HepG2 (cell line): ENCODE measurements at regions not wholly inside any gene's neighbourhood (a gene's known extent, or its start where the extent isn't known, plus 50 kb on each side); places are given as distances from the start of the nearest gene placed in this dataset.
A peak's percentile ranks its signal among the peaks of the same experiment; 100 is the strongest.

Experiments
- ATAC-seq: fragments of 200-7000 bp; cut with Tn5 transposase; 3 replicates; pipeline ENCODE4 v1.9.1; 2020; ENCODE audit warnings: mild to moderate bottlenecking, moderate library complexity
- BruUV-seq: library from RNA; stranded (reverse); fragments of 400-500 nt; replicated peaks from 2 replicates; lab custom pipeline; 2021; lab: Mats Ljungman, UMichigan
- CTCF ChIA-PET: fragments of 300-600 bp; formaldehyde crosslinking; extraction: SDS; loops from one replicate; lab custom pipeline; 2021; ENCODE audit warnings: low total read pairs, inconsistent platforms, low intra/inter-chr PET ratio; lab: Yijun Ruan, JAX
- POLR2A ChIA-PET: fragments of 350-600 bp; sonication (Branson Sonifier 250); formaldehyde crosslinking; loops from one replicate; lab custom pipeline; 2020; ENCODE audit warnings: antibody characterized with exemption, inconsistent platforms; lab: Yijun Ruan, JAX
- DNase-seq: peaks from one replicate; pipeline ENCODE4 v3.0.0-alpha.2; 2015; ENCODE audit warnings: low spot score
- FAIRE-seq: peaks from 3 replicates; lab custom pipeline; 2011; peaks lifted over from hg19 to GRCh38; lab: Jason Lieb, UNC
- H2AFZ ChIP-seq: one replicate; pipeline ENCODE4 v1.6.1; 2011; ENCODE audit warnings: low read length, inconsistent platforms
- H3K27ac ChIP-seq: fragments of 300-600 bp; 3 replicates; pipeline ENCODE4 v1.8.0; 2011; ENCODE audit warnings: mixed run types, mild to moderate bottlenecking, mixed read lengths, low read length, inconsistent platforms; ENCODE audit not compliant: insufficient read depth; ENCODE audit errors: extremely low read length
- H3K27me3 ChIP-seq, 2 experiments: fragments of 200-600 bp in 1 of 2; 2 replicates in 1 of 2; 3 replicates in 1 of 2; pipeline versions ENCODE4 v1.6.0 to v1.8.0; 2011; ENCODE audit warnings: low read length in 2 of 2, mild to moderate bottlenecking in 2 of 2, moderate library complexity in 2 of 2, inconsistent platforms in 1 of 2; ENCODE audit not compliant: insufficient read depth in 2 of 2, control insufficient read depth in 1 of 2
- H3K36me3 ChIP-seq, 2 experiments: fragments of 200-600 bp in 1 of 2; replicated peaks in 1 of 2; 2 replicates in 1 of 2; 3 replicates in 1 of 2; pipeline versions ENCODE4 v1.5.1 to v1.8.0; 2011; ENCODE audit warnings: low read length in 2 of 2, inconsistent platforms in 1 of 2; ENCODE audit not compliant: insufficient read depth in 2 of 2, control insufficient read depth in 1 of 2
- H3K4me1 ChIP-seq: 2 replicates; pipeline ENCODE4 v1.5.1; 2012; ENCODE audit warnings: low read length, inconsistent platforms; ENCODE audit not compliant: insufficient read depth
- H3K4me2 ChIP-seq: 2 replicates; pipeline ENCODE4 v1.6.0; 2011; ENCODE audit warnings: low read depth, low read length, inconsistent platforms
- H3K4me3 ChIP-seq, 3 experiments: fragments of 200-600 bp in 1 of 3; sonication (generic), shearing (Covaris generic) in 1 of 3; replicated peaks in 1 of 3; 2 replicates each; pipeline ENCODE4 v1.5.1; 2011 to 2016; ENCODE audit warnings: low read length in 3 of 3, inconsistent platforms in 2 of 3, low read depth in 2 of 3, mild to moderate bottlenecking in 2 of 3, control low read depth in 1 of 3, mixed read lengths in 1 of 3; ENCODE audit not compliant: insufficient read depth in 1 of 3
- H3K79me2 ChIP-seq: one replicate; pipeline ENCODE4 v1.6.1; 2011; ENCODE audit warnings: low read length, inconsistent platforms; ENCODE audit not compliant: insufficient read depth
- H3K9ac ChIP-seq: 2 replicates; pipeline ENCODE4 v1.6.0; 2011; ENCODE audit warnings: mild to moderate bottlenecking, low read depth, low read length, inconsistent platforms; ENCODE audit not compliant: insufficient read depth
- H3K9me3 ChIP-seq: 2 replicates; pipeline ENCODE4 v1.5.1; 2012; ENCODE audit warnings: mild to moderate bottlenecking, low read length
- H4K20me1 ChIP-seq: 2 replicates; pipeline ENCODE4 v1.6.0; 2011; ENCODE audit warnings: inconsistent platforms, mild to moderate bottlenecking, low read length, moderate library complexity; ENCODE audit not compliant: insufficient read depth
- CEBPB ChIP-seq: IDR thresholded peaks from 2 replicates; pipeline ENCODE4 v1.6.1; 2011; ENCODE audit warnings: low read depth, low read length, improper control_type of control experiment, borderline replicate concordance
- DBP ChIP-seq: sonication (generic); formaldehyde crosslinking; IDR thresholded peaks from 2 replicates; pipeline ENCODE4 v1.4.0; 2020; ENCODE audit warnings: missing genetic modification reagents; ENCODE audit errors: not compliant biosample characterization
- ETS1 ChIP-seq: sonication (generic); formaldehyde crosslinking; IDR thresholded peaks from 2 replicates; pipeline ENCODE4 v1.4.0; 2020; ENCODE audit warnings: missing genetic modification reagents
- ETV5 ChIP-seq: IDR thresholded peaks from 2 replicates; pipeline ENCODE4 v1.6.1; 2018; ENCODE audit warnings: missing biosample characterization, missing genetic modification reagents, inconsistent platforms, borderline replicate concordance
- NCOA2 ChIP-seq: sonication (generic); formaldehyde crosslinking; IDR thresholded peaks from 2 replicates; pipeline ENCODE4 v1.8.0; 2022; ENCODE audit warnings: inconsistent platforms
- RFX5 ChIP-seq: IDR thresholded peaks from 2 replicates; pipeline ENCODE4 v1.6.1; 2011; ENCODE audit warnings: low read depth, low read length, improper control_type of control experiment
- XBP1 ChIP-seq: sonication (generic); formaldehyde crosslinking; IDR thresholded peaks from 2 replicates; pipeline ENCODE4 v1.5.0; 2020; ENCODE audit warnings: missing genetic modification reagents
- ZBTB7A ChIP-seq: sonication (generic); formaldehyde crosslinking; IDR thresholded peaks from 2 replicates; pipeline ENCODE4 v1.8.0; 2022; ENCODE audit warnings: mild to moderate bottlenecking, missing genetic modification reagents
- ZFP82 ChIP-seq: sonication (generic); formaldehyde crosslinking; IDR thresholded peaks from 2 replicates; pipeline ENCODE4 v1.5.1; 2020; ENCODE audit warnings: mild to moderate bottlenecking, missing genetic modification reagents, borderline replicate concordance
- WGBS: methylation state at CpG from one replicate; pipeline ENCODE4 v1.1.6; 2017; ENCODE audit warnings: low lambda C conversion rate; 5-methylcytosine and 5-hydroxymethylcytosine counted together
- in situ Hi-C: cut with HindIII; loops from 2 replicates; pipeline ENCODE4 v1.10.0; 2017; ENCODE audit warnings: low pct_unique_long_range_greater_than_20kb; ENCODE audit not compliant: extremely low pct_ligation_motif_present
- intact Hi-C: fragments of 100-400 bp; cut with micrococcal nuclease; formaldehyde crosslinking; loops from one replicate; pipeline ENCODE4 v1.10.0; 2022; ENCODE audit not compliant: unreplicated experiment

- Histone ChIP-seq H3K4me3 (no peak overlapping the region), H3K27ac (no peak overlapping the region), H2AFZ (no peak overlapping the region), H3K79me2 (no peaks in the 10 kb centered on the region), H4K20me1 (no peaks in the 10 kb centered on the region), H3K9me3 (no peaks in the 10 kb centered on the region), H3K27me3 (peaks cover 0 to 11% of the 10 kb centered on the region in 2 experiments; a peak in 2 of 5 replicates), H3K9ac (no peak overlapping the region), H3K4me1 (peaks cover 16% of the 10 kb centered on the region), H3K4me2 (no peak overlapping the region), H3K36me3 (no peaks in the 10 kb centered on the region)
- no peak for TF ChIP-seq XBP1 (CRISPR knock-in tag)
- peak; percentile 10; the same call in 1 of the 2 replicates for TF ChIP-seq CEBPB
- DNase-seq = no peak
- no peak for ATAC-seq
- 26% methylated on average over 7 of the region's 7 CpGs for WGBS
- CTCF ChIA-PET = no interaction called here
- no TSS peak for BruUV-seq
- POLR2A ChIA-PET = no interaction called here
- no peak for FAIRE-seq
- intact Hi-C loops (no loop called here), in situ Hi-C loops (loop anchor here (25.0 kb wide), 1 partner anchor 745 kb away; the partner anchor contains the start of gene PNPLA5)
Measured at GRCh38 chr22:44632541-44633396, 69.2 kb upstream of the PRR5 start.

- H3K4me2 ChIP-seq = no peak overlapping the region
- POLR2A ChIA-PET = no interaction called here
- DNase-seq (no peak), FAIRE-seq (no peak), ATAC-seq (no peak)
- CTCF ChIA-PET = no interaction called here
- in situ Hi-C loops = loop anchor here (25.0 kb wide), 1 partner anchor 744 kb away; the partner anchor contains the start of gene PNPLA5
- H2AFZ ChIP-seq = no peak overlapping the region
- no peaks in the 10 kb centered on the region for H3K36me3 ChIP-seq
- BruUV-seq = no TSS peak
- H3K27ac ChIP-seq = no peak overlapping the region
- H3K9me3 ChIP-seq = no peaks in the 10 kb centered on the region
- WGBS = 0% methylated on average over 1 of the region's 3 CpGs
- no peak overlapping the region for H3K9ac ChIP-seq
- H3K4me3 ChIP-seq = no peak overlapping the region
- H3K79me2 ChIP-seq = no peaks in the 10 kb centered on the region
- peaks cover 11% of the 10 kb centered on the region for H3K4me1 ChIP-seq
- peaks cover 0 to 15% of the 10 kb centered on the region in 2 experiments; a peak in 4 of 5 replicates for H3K27me3 ChIP-seq
- intact Hi-C loops = no loop called here
- no peaks in the 10 kb centered on the region for H4K20me1 ChIP-seq
- no peak for TF ChIP-seq ZBTB7A (CRISPR knock-in tag)
- no peak for TF ChIP-seq RFX5
- TF ChIP-seq ETS1 = no peak
- TF ChIP-seq ETV5 (CRISPR knock-in tag) = no peak
- TF ChIP-seq NCOA2 (CRISPR knock-in tag) = no peak
- TF ChIP-seq DBP (CRISPR knock-in tag) = no peak
- no peak for TF ChIP-seq ZFP82 (CRISPR knock-in tag)
Measured at GRCh38 chr22:44630826-44631225, 71.2 kb upstream of the PRR5 start.
